ENCODE measurements at regions not wholly inside any gene's neighbourhood (a gene's known extent, or its start where the extent isn't known, plus 50 kb on each side); places are given as distances from the start of the nearest gene placed in this dataset.
A peak's percentile ranks its signal among the peaks of the same experiment; 100 is the strongest.

DNA sequence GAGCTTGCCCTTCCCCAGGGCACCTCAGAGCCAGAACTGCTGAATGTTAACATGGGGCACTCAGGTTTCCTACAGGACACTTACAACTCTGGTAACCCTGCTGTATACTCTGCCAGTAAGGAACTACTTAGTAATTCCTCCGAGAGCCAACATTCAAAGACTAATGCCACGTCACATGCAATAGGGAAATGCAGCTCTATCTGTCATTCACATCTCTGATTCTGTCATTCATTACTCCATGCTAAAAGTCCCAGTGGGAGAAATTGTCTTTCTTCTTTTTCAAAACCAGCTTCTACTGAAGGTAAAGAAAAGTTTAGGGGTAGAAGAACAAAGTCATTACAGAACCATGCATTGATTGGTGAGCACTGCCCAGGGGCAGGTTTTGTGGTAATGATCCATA is 189.2 kb downstream of the DAD1 start:
- FAIRE-seq (no peak), DNase-seq (ENCODE audit: low spot score) (no peak), ATAC-seq (no peak)
- Histone ChIP-seq H2AFZ (ENCODE audit: low read length) (no peak overlapping the region), H3K9ac (ENCODE audit: insufficient read depth, low read depth, low read length) (no peak overlapping the region), H3K79me2 (ENCODE audit: insufficient read depth, low read length) (no peaks in the 10 kb centered on the region), H3K4me1 (ENCODE audit: insufficient read depth, low read length) (no peaks in the 10 kb centered on the region), H3K9me3 (ENCODE audit: low read length) (no peaks in the 10 kb centered on the region), H3K4me2 (ENCODE audit: low read depth, low read length) (no peak overlapping the region), H4K20me1 (ENCODE audit: insufficient read depth, low read length) (no peaks in the 10 kb centered on the region), H3K27ac (ENCODE audit: extremely low read length, insufficient read depth, low read length) (no peak overlapping the region), H3K4me3 (replicated peaks in 1 of 3; ENCODE audit: insufficient read depth in 1 of 3, low read depth in 2 of 3, low read length in 3 of 3) (no peak overlapping the region), H3K36me3 (replicated peaks in 1 of 2; ENCODE audit: control insufficient read depth in 1 of 2, insufficient read depth in 2 of 2, low read length in 2 of 2) (no peaks in the 10 kb centered on the region), H3K27me3 (ENCODE audit: control insufficient read depth in 1 of 2, insufficient read depth in 2 of 2, low read length in 2 of 2) (0 out of 5 replicates have a peak, but pooled peaks cover 0 to 2% of the 10 kb centered on the region in 2 experiments)
- WGBS (ENCODE audit: low lambda C conversion rate), result 7% methylated on average over 2 of the region's 2 CpGs
- intact Hi-C loops (cut with micrococcal nuclease; ENCODE audit: unreplicated experiment), result no loop called here
- BruUV-seq (replicated peaks), result no TSS peak
- POLR2A ChIA-PET, result no interaction called here
- peak; percentile 84 for TF ChIP-seq CREB1 (IDR thresholded peaks at IDR 0.05)
- TF ChIP-seq CREB1 (CRISPR knock-in tag; IDR thresholded peaks at IDR 0.05), result no peak
- no peak for TF ChIP-seq ZMYM3 (CRISPR knock-in tag; IDR thresholded peaks at IDR 0.05)
- no peak for TF ChIP-seq SCMH1 (CRISPR knock-in tag; IDR thresholded peaks at IDR 0.05; ENCODE audit: borderline replicate concordance)
- TF ChIP-seq ZC3H4 (CRISPR knock-in tag; IDR thresholded peaks at IDR 0.05; ENCODE audit: borderline replicate concordance), result no peak
- no peak for TF ChIP-seq EED (CRISPR knock-in tag; IDR thresholded peaks at IDR 0.05)
- TF ChIP-seq ZFP91 (CRISPR knock-in tag; IDR thresholded peaks at IDR 0.05; ENCODE audit: borderline replicate concordance), result no peak
- no peak for TF ChIP-seq NR2F6 (IDR thresholded peaks at IDR 0.05)
- TF ChIP-seq NR2F6 (CRISPR knock-in tag; IDR thresholded peaks at IDR 0.05), result no peak
- in situ Hi-C loops (cut with HindIII; ENCODE audit: extremely low pct_ligation_motif_present, low pct_unique_long_range_greater_than_20kb), result no loop called here
- CTCF ChIA-PET (ENCODE audit: low intra/inter-chr PET ratio, low total read pairs), result no interaction called here

DNA sequence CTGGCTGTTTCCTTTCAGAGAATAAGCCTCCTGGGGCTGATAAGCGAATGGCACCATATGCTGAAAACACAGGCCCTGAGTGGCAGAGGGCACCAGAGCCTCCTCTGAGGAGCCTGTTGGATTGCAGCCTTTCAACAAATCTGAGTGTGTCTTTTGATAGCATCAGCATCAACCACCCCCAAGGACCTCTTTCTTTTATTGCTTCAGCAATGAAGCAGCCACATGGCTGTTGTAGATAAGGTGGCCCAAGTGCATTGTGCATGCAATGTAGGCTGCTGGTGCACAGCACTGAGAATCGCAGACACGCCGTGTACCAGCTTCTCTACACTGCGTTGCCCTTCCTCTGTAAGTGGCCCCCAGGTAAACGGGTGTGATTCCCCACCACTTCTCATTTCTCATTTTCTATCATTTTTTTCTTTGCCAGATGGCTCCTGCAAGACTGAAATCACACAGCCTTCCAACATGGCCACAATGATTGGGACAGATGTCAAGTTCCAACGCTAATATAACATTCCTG is 191.7 kb downstream of the DAD1 start:
- intact Hi-C loops (cut with micrococcal nuclease; ENCODE audit: unreplicated experiment) (no loop called here), in situ Hi-C loops (cut with HindIII; ENCODE audit: extremely low pct_ligation_motif_present, low pct_unique_long_range_greater_than_20kb) (no loop called here)
- Histone ChIP-seq H2AFZ (ENCODE audit: low read length) (no peak overlapping the region), H3K9me3 (ENCODE audit: low read length) (no peaks in the 10 kb centered on the region), H3K79me2 (ENCODE audit: insufficient read depth, low read length) (no peaks in the 10 kb centered on the region), H3K27me3 (ENCODE audit: control insufficient read depth in 1 of 2, insufficient read depth in 2 of 2, low read length in 2 of 2) (peaks cover 0 to 7% of the 10 kb centered on the region in 2 experiments; a peak in 1 of 5 replicates), H3K4me2 (ENCODE audit: low read depth, low read length) (no peak overlapping the region), H3K4me3 (replicated peaks in 1 of 3; ENCODE audit: insufficient read depth in 1 of 3, low read depth in 2 of 3, low read length in 3 of 3) (no peak overlapping the region), H3K36me3 (replicated peaks in 1 of 2; ENCODE audit: control insufficient read depth in 1 of 2, insufficient read depth in 2 of 2, low read length in 2 of 2) (no peaks in the 10 kb centered on the region), H4K20me1 (ENCODE audit: insufficient read depth, low read length) (no peaks in the 10 kb centered on the region), H3K4me1 (ENCODE audit: insufficient read depth, low read length) (no peaks in the 10 kb centered on the region), H3K9ac (ENCODE audit: insufficient read depth, low read depth, low read length) (no peak overlapping the region), H3K27ac (ENCODE audit: extremely low read length, insufficient read depth, low read length) (no peak overlapping the region)
- FAIRE-seq (no peak), DNase-seq (ENCODE audit: low spot score) (no peak), ATAC-seq (no peak)
- ChIA-PET POLR2A (no interaction called here), CTCF (ENCODE audit: low intra/inter-chr PET ratio, low total read pairs) (no interaction called here)
- BruUV-seq (replicated peaks), result no TSS peak
- WGBS (ENCODE audit: low lambda C conversion rate), result 31% methylated on average over 7 of the region's 7 CpGs
- no peak for TF ChIP-seq FOXM1 (CRISPR knock-in tag; IDR thresholded peaks at IDR 0.05)

Data from HepG2 (cell line).